HG03135 (cell line): ENCODE measurements at regions not wholly inside any gene's neighbourhood (a gene's known extent, or its start where the extent isn't known, plus 50 kb on each side); places are given as distances from the start of the nearest gene placed in this dataset.
"Not testable (repeated sequence)": the region's sequence is repeated elsewhere in the genome, so short reads cannot be mapped to it uniquely, and the experiment has no call there.

ENCODE experiments used
- ATAC-seq: cut with Tn5 transposase; IDR thresholded peaks from one replicate; pipeline ENCODE4 v1.9.1; 2021; ENCODE audit warnings: mild to moderate bottlenecking, moderate library complexity; ENCODE audit not compliant: unreplicated experiment

GRCh38 chr11:130979386-130979972, 63.2 kb upstream of the SNX19 start:
- no peak for ATAC-seq

GRCh38 chr11:130980071-130980862, 64.0 kb upstream of the SNX19 start:
- no peak for ATAC-seq

- not testable (repeated sequence) for ATAC-seq
These were observed 68.0 kb upstream of the SNX19 start for GRCh38 chr11:130984241-130984640.

- ATAC-seq, result no peak
These were observed 76.5 kb upstream of the SNX19 start for GRCh38 chr11:130992788-130993187.

GRCh38 chr11:130994043-130994442, 77.8 kb upstream of the SNX19 start:
- no peak for ATAC-seq

GRCh38 chr11:130995266-130995665, 79.0 kb upstream of the SNX19 start:
- no peak for ATAC-seq

GRCh38 chr11:130997278-130997677, 81.0 kb upstream of the SNX19 start:
- ATAC-seq, result no peak

GRCh38 chr11:130999086-130999485, 82.8 kb upstream of the SNX19 start:
- ATAC-seq, result no peak

GRCh38 chr11:130999992-131000770, 83.9 kb upstream of the SNX19 start:
- no peak for ATAC-seq

- no peak for ATAC-seq
These were observed 85.9 kb upstream of the SNX19 start for GRCh38 chr11:131002145-131002544.

GRCh38 chr11:131005829-131006228, 89.5 kb upstream of the SNX19 start:
- no peak for ATAC-seq

GRCh38 chr11:131025020-131025419, 108.7 kb upstream of the SNX19 start:
- ATAC-seq, result no peak

GRCh38 chr11:131025421-131026125, 109.3 kb upstream of the SNX19 start:
- ATAC-seq, result no peak

GRCh38 chr11:131027491-131027890, 111.2 kb upstream of the SNX19 start:
- ATAC-seq, result no peak

GRCh38 chr11:131033151-131033651, 116.9 kb upstream of the SNX19 start:
- ATAC-seq, result no peak

GRCh38 chr11:131036514-131036913, 120.2 kb upstream of the SNX19 start:
- ATAC-seq, result no peak

GRCh38 chr11:131037873-131038272, 121.6 kb upstream of the SNX19 start:
- ATAC-seq, result no peak

- ATAC-seq, result no peak
These were observed 122.3 kb upstream of the SNX19 start for GRCh38 chr11:131038597-131038996.

GRCh38 chr11:131041331-131042040, 125.2 kb upstream of the SNX19 start:
- ATAC-seq, result no peak

- no peak for ATAC-seq
These were observed 125.7 kb upstream of the SNX19 start for GRCh38 chr11:131042041-131042390.
